Esophagus muscularis mucosa (tissue), 3 donors: ENCODE measurements at regions not wholly inside any gene's neighbourhood (a gene's known extent, or its start where the extent isn't known, plus 50 kb on each side); places are given as distances from the start of the nearest gene placed in this dataset.

Experiments
- POLR2A ChIP-seq: fragments of 450-650 bp; IDR thresholded peaks from one replicate; pipeline ENCODE4 v1.6.1; 2017; ENCODE audit warnings: antibody characterized with exemption, moderate library complexity, mild to moderate bottlenecking, low read depth
- TF ChIP-seq, protein P1 (sequence below), 3 experiments: fragments of 200-600 bp in 2 of 3; fragments of 450-650 bp in 1 of 3; sonication (generic) in 2 of 3; IDR thresholded peaks; one replicate each; pipeline ENCODE4 v1.5.1; 2017 to 2019; ENCODE audit warnings: antibody characterized with exemption in 3 of 3, mild to moderate bottlenecking in 2 of 3, moderate library complexity in 1 of 3

DNA sequence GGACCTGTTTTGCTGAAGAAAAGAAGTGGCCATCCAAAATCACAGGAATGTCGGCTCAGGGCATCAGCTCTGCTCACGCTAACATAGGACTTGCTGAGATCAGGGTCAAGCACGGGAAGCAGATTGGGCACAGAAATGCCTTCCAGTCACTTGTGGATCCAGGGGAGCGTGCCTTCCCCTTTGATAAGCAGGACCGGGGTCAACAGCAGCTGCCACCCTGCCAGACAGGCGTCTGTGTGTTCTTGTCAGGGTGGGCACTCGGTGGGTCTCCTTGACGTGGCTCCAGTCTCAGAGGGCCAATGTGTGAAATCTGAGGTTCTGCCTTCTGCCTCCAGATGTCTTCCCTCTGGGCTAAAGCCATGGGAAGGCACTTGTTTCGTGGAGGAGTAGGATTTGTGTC lies 313.7 kb upstream of the IRX4 start:
- TF ChIP-seq, protein P1, sequence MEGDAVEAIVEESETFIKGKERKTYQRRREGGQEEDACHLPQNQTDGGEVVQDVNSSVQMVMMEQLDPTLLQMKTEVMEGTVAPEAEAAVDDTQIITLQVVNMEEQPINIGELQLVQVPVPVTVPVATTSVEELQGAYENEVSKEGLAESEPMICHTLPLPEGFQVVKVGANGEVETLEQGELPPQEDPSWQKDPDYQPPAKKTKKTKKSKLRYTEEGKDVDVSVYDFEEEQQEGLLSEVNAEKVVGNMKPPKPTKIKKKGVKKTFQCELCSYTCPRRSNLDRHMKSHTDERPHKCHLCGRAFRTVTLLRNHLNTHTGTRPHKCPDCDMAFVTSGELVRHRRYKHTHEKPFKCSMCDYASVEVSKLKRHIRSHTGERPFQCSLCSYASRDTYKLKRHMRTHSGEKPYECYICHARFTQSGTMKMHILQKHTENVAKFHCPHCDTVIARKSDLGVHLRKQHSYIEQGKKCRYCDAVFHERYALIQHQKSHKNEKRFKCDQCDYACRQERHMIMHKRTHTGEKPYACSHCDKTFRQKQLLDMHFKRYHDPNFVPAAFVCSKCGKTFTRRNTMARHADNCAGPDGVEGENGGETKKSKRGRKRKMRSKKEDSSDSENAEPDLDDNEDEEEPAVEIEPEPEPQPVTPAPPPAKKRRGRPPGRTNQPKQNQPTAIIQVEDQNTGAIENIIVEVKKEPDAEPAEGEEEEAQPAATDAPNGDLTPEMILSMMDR (IDR thresholded peaks at IDR 0.05) = no peak
- no peak for TF ChIP-seq POLR2A
